ENCODE measurements at regions not wholly inside any gene's neighbourhood (a gene's known extent, or its start where the extent isn't known, plus 50 kb on each side); places are given as distances from the start of the nearest gene placed in this dataset.

DNA sequence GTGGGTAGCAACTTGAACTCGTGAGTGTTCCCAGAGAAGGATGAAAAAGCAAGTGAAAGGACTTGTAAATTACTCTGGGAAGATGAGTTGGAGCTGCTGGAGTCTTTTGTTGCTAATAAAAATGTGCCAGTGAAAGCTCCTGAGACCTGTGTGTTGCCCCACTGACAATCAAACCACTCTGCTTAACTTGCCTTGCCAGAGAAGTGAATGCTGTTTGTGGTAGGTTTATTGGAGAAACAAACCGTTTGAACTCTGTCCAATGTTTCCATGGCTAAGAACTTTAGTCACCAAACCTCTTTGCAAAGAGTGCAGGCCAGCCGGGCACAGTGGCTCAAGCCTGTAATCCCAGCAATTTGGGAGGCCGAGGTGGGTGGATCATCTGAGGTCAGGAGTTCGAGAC is 586.9 kb downstream of the PCDH7 start:
- no peak overlapping the region for H3K27ac ChIP-seq
- TF ChIP-seq ZFX (IDR thresholded peaks at IDR 0.05; ENCODE audit: borderline replicate concordance) (no peak), CTCF (IDR thresholded peaks at IDR 0.05) (no peak)

DNA sequence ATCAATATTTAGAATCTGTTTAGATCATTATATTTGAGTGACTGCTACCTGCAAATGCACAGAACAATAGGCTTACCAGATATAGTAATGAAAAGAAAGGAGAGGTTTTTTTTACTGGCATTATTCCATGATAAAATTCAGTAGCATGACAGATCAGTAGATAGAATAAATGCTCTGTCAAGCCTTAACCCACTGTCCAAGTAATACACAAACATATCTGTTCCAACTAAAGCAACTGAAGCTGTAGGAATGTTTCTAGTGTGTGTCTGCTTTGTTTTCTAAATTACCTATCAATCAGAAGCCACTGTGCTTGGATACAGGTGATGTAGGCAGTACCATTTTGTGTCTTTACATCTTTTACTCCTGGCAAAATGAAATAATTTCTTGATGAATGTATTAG is 604.6 kb downstream of the PCDH7 start:
- TF ChIP-seq CTCF (IDR thresholded peaks at IDR 0.05), result no peak
- no peak for TF ChIP-seq ZFX (IDR thresholded peaks at IDR 0.05; ENCODE audit: borderline replicate concordance)
- H3K27ac ChIP-seq, result no peak overlapping the region

GRCh38 chr4:31325300-31325699 is 605.1 kb downstream of the PCDH7 start:
- no peak for TF ChIP-seq CTCF (IDR thresholded peaks at IDR 0.05)
- no peak for TF ChIP-seq ZFX (IDR thresholded peaks at IDR 0.05; ENCODE audit: borderline replicate concordance)

GRCh38 chr4:31327031-31327430 is 606.9 kb downstream of the PCDH7 start:
- H3K27ac ChIP-seq, result no peak overlapping the region
- no peak for TF ChIP-seq CTCF (IDR thresholded peaks at IDR 0.05)
- no peak for TF ChIP-seq ZFX (IDR thresholded peaks at IDR 0.05; ENCODE audit: borderline replicate concordance)

More at GRCh38 chr4:31325300-31325699, 605.1 kb downstream of the PCDH7 start:
- no peak overlapping the region for H3K27ac ChIP-seq

GRCh38 chr4:31328932-31329331 is 608.8 kb downstream of the PCDH7 start:
- H3K27ac ChIP-seq, result no peak overlapping the region
- TF ChIP-seq CTCF (IDR thresholded peaks at IDR 0.05) (no peak), ZFX (IDR thresholded peaks at IDR 0.05; ENCODE audit: borderline replicate concordance) (no peak)

DNA sequence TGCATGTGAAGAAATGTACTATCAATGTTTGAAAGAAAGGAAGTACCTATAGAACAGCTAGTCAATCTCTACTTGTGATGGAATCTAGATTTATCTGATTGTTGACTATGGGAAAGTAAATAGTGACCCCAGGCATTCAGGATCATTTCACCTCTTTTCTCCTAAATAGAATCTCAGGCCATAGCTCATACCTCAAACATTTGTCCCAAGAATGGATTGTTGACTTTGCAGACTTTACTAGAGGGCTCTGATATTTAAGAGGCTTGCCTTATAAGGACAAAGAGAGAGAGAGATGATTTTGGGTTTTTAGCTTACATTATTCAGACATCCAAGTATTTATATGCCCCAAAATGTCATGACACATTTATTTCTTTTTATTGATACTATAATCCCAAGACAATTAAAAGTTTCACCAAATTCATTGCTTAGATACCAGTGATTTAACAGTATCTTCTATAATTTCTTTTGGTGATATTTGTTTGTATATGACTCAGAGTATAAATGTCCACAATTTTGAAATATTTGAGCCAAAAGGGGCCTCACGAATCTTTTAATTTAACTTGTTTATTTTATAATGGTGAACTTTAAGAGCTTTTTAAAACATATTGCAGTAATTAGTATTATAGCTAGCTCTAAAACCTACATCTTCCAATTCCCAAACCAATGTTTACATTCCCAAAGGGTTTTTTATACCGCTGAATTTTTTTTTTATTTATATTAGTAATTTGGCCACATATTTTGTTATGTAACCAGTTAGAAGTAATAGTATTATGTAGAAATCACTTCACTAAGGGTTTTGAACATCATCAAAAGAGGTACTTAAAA is 614.1 kb downstream of the PCDH7 start:
- no peak overlapping the region for H3K27ac ChIP-seq
- TF ChIP-seq ZFX (IDR thresholded peaks at IDR 0.05; ENCODE audit: borderline replicate concordance) (no peak), CTCF (IDR thresholded peaks at IDR 0.05) (no peak)

- no peak for TF ChIP-seq ZFX (IDR thresholded peaks at IDR 0.05; ENCODE audit: borderline replicate concordance)
- no peak for TF ChIP-seq CTCF (IDR thresholded peaks at IDR 0.05)
- no peak overlapping the region for H3K27ac ChIP-seq
Measured at GRCh38 chr4:31338000-31338399, 617.8 kb downstream of the PCDH7 start.

Data from 22Rv1 (cell line).